GM23248 (cell line): ENCODE measurements at regions not wholly inside any gene's neighbourhood (a gene's known extent, or its start where the extent isn't known, plus 50 kb on each side); places are given as distances from the start of the nearest gene placed in this dataset.
"Not testable (repeated sequence)": the region's sequence is repeated elsewhere in the genome, so short reads cannot be mapped to it uniquely, and the experiment has no call there.

Experiments used
- DNase-seq: peaks from one replicate; pipeline ENCODE4 v3.0.0-alpha.2; 2015
- H2AFZ ChIP-seq: fragments of 200-600 bp; sonication (generic); 2 replicates; pipeline ENCODE4 v1.6.1; 2016; ENCODE audit warnings: antibody characterized with exemption
- H3F3A ChIP-seq: fragments of 200-600 bp; sonication (generic); 2 replicates; pipeline ENCODE4 v1.6.1; 2016; ENCODE audit warnings: mild to moderate bottlenecking, antibody characterized with exemption, mixed run types; ENCODE audit not compliant: insufficient read depth
- H3K27ac ChIP-seq: fragments of 200-600 bp; sonication (generic); 2 replicates; pipeline ENCODE4 v1.5.1; 2016; ENCODE audit warnings: mild to moderate bottlenecking
- H3K27me3 ChIP-seq: fragments of 200-600 bp; sonication (generic); replicated peaks from 2 replicates; pipeline ENCODE4 v1.6.1; 2016; ENCODE audit warnings: mild to moderate bottlenecking; ENCODE audit not compliant: insufficient read depth
- H3K36me3 ChIP-seq: fragments of 200-600 bp; sonication (generic); 2 replicates; pipeline ENCODE4 v1.6.1; 2016; ENCODE audit warnings: low read depth, mild to moderate bottlenecking
- H3K4me1 ChIP-seq: fragments of 200-600 bp; sonication (generic); 2 replicates; pipeline ENCODE4 v1.6.1; 2016; ENCODE audit warnings: mild to moderate bottlenecking; ENCODE audit not compliant: insufficient read depth
- H3K4me2 ChIP-seq: fragments of 200-600 bp; sonication (generic); one replicate; pipeline ENCODE4 v1.6.1; 2016; ENCODE audit warnings: mild to moderate bottlenecking; ENCODE audit not compliant: unreplicated experiment
- H3K4me3 ChIP-seq: fragments of 200-600 bp; sonication (generic); 2 replicates; pipeline ENCODE4 v1.5.1; 2016; ENCODE audit warnings: mild to moderate bottlenecking
- H3K79me2 ChIP-seq: fragments of 200-600 bp; sonication (generic); 2 replicates; pipeline ENCODE4 v1.6.1; 2016; ENCODE audit warnings: mild to moderate bottlenecking; ENCODE audit not compliant: insufficient read depth
- H3K9ac ChIP-seq: fragments of 200-600 bp; sonication (generic); 2 replicates; pipeline ENCODE4 v1.6.1; 2016; ENCODE audit warnings: mild to moderate bottlenecking
- H3K9me2 ChIP-seq: fragments of 200-600 bp; sonication (generic); 2 replicates; pipeline ENCODE4 v1.6.1; 2016; ENCODE audit warnings: mixed run types, mild to moderate bottlenecking, moderate library complexity; ENCODE audit not compliant: insufficient read depth
- H3K9me3 ChIP-seq: fragments of 200-600 bp; sonication (generic); one replicate; pipeline ENCODE4 v1.6.1; 2017; ENCODE audit warnings: low read depth
- H4K20me1 ChIP-seq: fragments of 200-600 bp; sonication (generic); 2 replicates; pipeline ENCODE4 v1.6.0; 2016; ENCODE audit not compliant: insufficient read depth
- EZH2 ChIP-seq: fragments of 200-600 bp; sonication (generic); IDR thresholded peaks from 2 replicates; pipeline ENCODE4 v1.6.1; 2018; ENCODE audit warnings: antibody characterized with exemption, mild to moderate bottlenecking; ENCODE audit not compliant: insufficient read depth, poor library complexity, severe bottlenecking
- EZH2phosphoT487 ChIP-seq: fragments of 200-600 bp; sonication (generic); IDR thresholded peaks from 2 replicates; pipeline ENCODE4 v1.6.1; 2018; ENCODE audit warnings: antibody characterized with exemption, moderate library complexity, mild to moderate bottlenecking, low read depth; ENCODE audit not compliant: insufficient read depth
- WGBS, 2 experiments: methylation state at CpG; one replicate each; pipeline ENCODE4 v1.1.6; 2015 to 2017; ENCODE audit warnings: low lambda C conversion rate in 2 of 2, low coverage in 1 of 2; ENCODE audit errors: missing lambda C conversion rate in 2 of 2; 5-methylcytosine and 5-hydroxymethylcytosine counted together
- in situ Hi-C: fragments of 300-500 bp; cut with MboI; formaldehyde crosslinking; loops from 2 replicates; pipeline ENCODE4 v1.15.0; 2020

DNA sequence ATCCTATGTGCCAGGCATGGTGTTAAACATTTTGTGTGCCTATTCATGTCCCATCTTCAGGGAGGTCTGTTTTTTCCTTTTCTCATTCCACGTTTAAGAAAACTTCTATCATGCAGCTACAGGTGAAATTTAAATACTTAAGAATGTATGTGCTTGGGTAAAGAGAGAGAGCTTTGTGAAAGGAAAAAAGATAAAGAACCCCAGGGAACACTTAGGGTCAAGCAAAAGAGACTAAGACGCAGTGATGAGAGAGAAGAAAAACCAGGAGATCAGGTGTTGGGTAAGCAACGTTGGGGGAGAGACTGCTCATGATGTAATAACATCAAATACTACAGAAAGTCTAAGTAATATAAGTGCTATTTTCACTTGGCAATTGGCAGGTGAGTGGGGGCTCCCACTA lies 253.7 kb downstream of the GRXCR1 start:
- Histone ChIP-seq H3K27ac (no peak overlapping the region), H3K9me2 (no peaks in the 10 kb centered on the region), H3K79me2 (no peaks in the 10 kb centered on the region), H4K20me1 (no peaks in the 10 kb centered on the region), H3K4me2 (no peak overlapping the region), H3K4me1 (no peaks in the 10 kb centered on the region), H3K4me3 (no peak overlapping the region), H3K9me3 (no peaks in the 10 kb centered on the region), H3K9ac (no peak overlapping the region), H3K36me3 (no peaks in the 10 kb centered on the region), H3K27me3 (no peaks in the 10 kb centered on the region), H2AFZ (no peak overlapping the region), H3F3A (no peaks in the 10 kb centered on the region)
- in situ Hi-C loops = no loop called here
- WGBS, 2 experiments = 7 to 10% methylated on average over 3 of the region's 3 CpGs
- no peak for DNase-seq
- no peak for TF ChIP-seq EZH2

DNA sequence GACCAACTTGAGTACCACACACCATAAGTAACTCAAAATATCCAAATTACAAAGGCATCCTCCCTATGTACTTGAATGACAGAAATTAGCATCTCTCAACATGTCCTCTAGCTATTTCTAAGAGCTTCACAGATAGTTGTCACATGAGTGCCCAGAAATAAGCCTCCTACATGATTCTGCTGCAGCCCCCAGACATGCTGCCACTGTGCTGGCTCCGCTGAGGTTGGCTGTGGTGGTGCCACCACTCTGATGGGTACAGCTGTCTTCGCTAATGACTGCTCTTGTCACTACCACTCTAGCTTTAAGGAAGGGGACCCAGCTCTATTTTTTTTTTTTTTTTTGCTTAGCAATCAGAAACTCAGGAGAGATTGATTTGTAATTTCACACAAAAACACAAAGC lies 256.0 kb downstream of the GRXCR1 start:
- H3F3A ChIP-seq = no peaks in the 10 kb centered on the region
- no peak overlapping the region for H3K27ac ChIP-seq
- 63% methylated on average over 2 of the region's 2 CpGs for WGBS, 2 experiments
- no peaks in the 10 kb centered on the region for H3K9me2 ChIP-seq
- no peak overlapping the region for H2AFZ ChIP-seq
- H3K4me3 ChIP-seq = no peak overlapping the region
- TF ChIP-seq EZH2phosphoT487 (no peak), EZH2 (no peak)
- no peaks in the 10 kb centered on the region for H3K36me3 ChIP-seq
- no peaks in the 10 kb centered on the region for H3K9me3 ChIP-seq
- no peak overlapping the region for H3K4me2 ChIP-seq
- H3K9ac ChIP-seq = no peak overlapping the region
- H3K27me3 ChIP-seq = no peaks in the 10 kb centered on the region
- in situ Hi-C loops = no loop called here
- no peaks in the 10 kb centered on the region for H4K20me1 ChIP-seq
- DNase-seq = no peak
- H3K79me2 ChIP-seq = no peaks in the 10 kb centered on the region
- H3K4me1 ChIP-seq = no peaks in the 10 kb centered on the region

- 15 to 16% methylated on average over 5 of the region's 5 CpGs for WGBS, 2 experiments
- Histone ChIP-seq H3K9ac (no peak overlapping the region), H3K9me3 (no peaks in the 10 kb centered on the region), H3K4me1 (no peaks in the 10 kb centered on the region), H3K4me3 (no peak overlapping the region), H3K27ac (no peak overlapping the region), H3K79me2 (no peaks in the 10 kb centered on the region), H4K20me1 (no peaks in the 10 kb centered on the region), H3K27me3 (no peaks in the 10 kb centered on the region), H3F3A (no peaks in the 10 kb centered on the region), H3K36me3 (no peaks in the 10 kb centered on the region), H3K4me2 (no peak overlapping the region), H3K9me2 (no peaks in the 10 kb centered on the region), H2AFZ (no peak overlapping the region)
- DNase-seq = no peak
- TF ChIP-seq EZH2phosphoT487 = no peak
- TF ChIP-seq EZH2 = no peak
- in situ Hi-C loops = no loop called here
Observed at GRCh38 chr4:43163101-43163792, 270.7 kb downstream of the GRXCR1 start.

- no peaks in the 10 kb centered on the region for H3K27me3 ChIP-seq
- H2AFZ ChIP-seq = no peak overlapping the region
- no peak overlapping the region for H3K4me3 ChIP-seq
- no peak for DNase-seq
- WGBS, 2 experiments = 32 to 45% methylated on average over 4 of the region's 4 CpGs
- TF ChIP-seq EZH2 (no peak), EZH2phosphoT487 (no peak)
- no peaks in the 10 kb centered on the region for H3K4me1 ChIP-seq
- in situ Hi-C loops = no loop called here
- H3K79me2 ChIP-seq = no peaks in the 10 kb centered on the region
- no peaks in the 10 kb centered on the region for H3K36me3 ChIP-seq
- H3K9ac ChIP-seq = no peak overlapping the region
- H3K27ac ChIP-seq = no peak overlapping the region
- H3K9me2 ChIP-seq = no peaks in the 10 kb centered on the region
- no peaks in the 10 kb centered on the region for H4K20me1 ChIP-seq
- no peaks in the 10 kb centered on the region for H3K9me3 ChIP-seq
- no peak overlapping the region for H3K4me2 ChIP-seq
- no peaks in the 10 kb centered on the region for H3F3A ChIP-seq
Observed at GRCh38 chr4:43189741-43190140, 297.2 kb downstream of the GRXCR1 start.

GRCh38 chr4:43212576-43212975 lies 320.1 kb downstream of the GRXCR1 start:
- in situ Hi-C loops = not testable (repeated sequence)
- 16 to 30% methylated on average over 1 of the region's 1 CpG for WGBS, 2 experiments

More at GRCh38 chr4:43212576-43212975, 320.1 kb downstream of the GRXCR1 start:
- H3K9me2 ChIP-seq, H3K4me3 ChIP-seq, H3K27me3 ChIP-seq, H4K20me1 ChIP-seq, H2AFZ ChIP-seq, H3K4me2 ChIP-seq, H3K79me2 ChIP-seq, DNase-seq, H3K4me1 ChIP-seq, H3F3A ChIP-seq, H3K27ac ChIP-seq, H3K9ac ChIP-seq, H3K36me3 ChIP-seq, H3K9me3 ChIP-seq: not testable (repeated sequence)
